ENCODE measurements at regions not wholly inside any gene's neighbourhood (a gene's known extent, or its start where the extent isn't known, plus 50 kb on each side); places are given as distances from the start of the nearest gene placed in this dataset.

GRCh38 chr2:241924069-241924908, 54.8 kb downstream of the RTP5 start:
- DNase-seq = no peak

- DNase-seq = no peak
Observed at GRCh38 chr2:241924909-241925250, 55.4 kb downstream of the RTP5 start.

- no peak for DNase-seq
Observed at GRCh38 chr2:241925277-241925676, 55.7 kb downstream of the RTP5 start.

- DNase-seq = no peak
Observed at GRCh38 chr2:241925821-241926441, 56.4 kb downstream of the RTP5 start.

GRCh38 chr2:241926541-241927311, 57.2 kb downstream of the RTP5 start:
- DNase-seq = no peak

- DNase-seq = no peak
Observed at GRCh38 chr2:241929551-241930490, 60.3 kb downstream of the RTP5 start.

- no peak for DNase-seq
Observed at GRCh38 chr2:241931084-241931975, 61.8 kb downstream of the RTP5 start.

GRCh38 chr2:241931976-241932898, 62.7 kb downstream of the RTP5 start:
- no peak for DNase-seq

GRCh38 chr2:241932899-241933178, 63.3 kb downstream of the RTP5 start:
- no peak for DNase-seq

GRCh38 chr2:241933179-241933911, 63.8 kb downstream of the RTP5 start:
- DNase-seq = no peak

- DNase-seq = no peak
Observed at GRCh38 chr2:241935314-241935713, 65.8 kb downstream of the RTP5 start.

- DNase-seq = no peak
Observed at GRCh38 chr2:241935774-241936173, 66.2 kb downstream of the RTP5 start.

- DNase-seq = no peak
Observed at GRCh38 chr2:241936457-241937133, 67.1 kb downstream of the RTP5 start.

GRCh38 chr2:241937297-241937696, 67.8 kb downstream of the RTP5 start:
- DNase-seq = no peak

GRCh38 chr2:241939541-241939940, 70.0 kb downstream of the RTP5 start:
- DNase-seq = no peak

- DNase-seq = no peak
Observed at GRCh38 chr2:241940329-241940728, 70.8 kb downstream of the RTP5 start.

- no peak for DNase-seq
Observed at GRCh38 chr2:241941691-241942301, 72.3 kb downstream of the RTP5 start.

- no peak for DNase-seq
Observed at GRCh38 chr2:241942416-241943208, 73.1 kb downstream of the RTP5 start.

All from NK-92 treated with Interleukin-12 subunit alpha and Interleukin-12 subunit beta, amount 100 ng/mL, for 24 hours (cell line).